DOHH2 (cell line): ENCODE measurements at regions not wholly inside any gene's neighbourhood (a gene's known extent, or its start where the extent isn't known, plus 50 kb on each side); places are given as distances from the start of the nearest gene placed in this dataset.

Source experiments
- EZH2phosphoT487 ChIP-seq: fragments of 200-600 bp; sonication (generic); IDR thresholded peaks from 2 replicates; pipeline ENCODE4 v1.6.1; 2017; ENCODE audit warnings: borderline replicate concordance, mild to moderate bottlenecking, antibody characterized with exemption, low read length, moderate library complexity, mixed read lengths
- TF ChIP-seq, protein P1 (sequence below): fragments of 200-600 bp; sonication (generic); IDR thresholded peaks from one replicate; pipeline ENCODE4 v1.5.1; 2014; ENCODE audit warnings: antibody characterized with exemption, mild to moderate bottlenecking, low read depth, low read length; ENCODE audit not compliant: poor library complexity, severe bottlenecking

DNA sequence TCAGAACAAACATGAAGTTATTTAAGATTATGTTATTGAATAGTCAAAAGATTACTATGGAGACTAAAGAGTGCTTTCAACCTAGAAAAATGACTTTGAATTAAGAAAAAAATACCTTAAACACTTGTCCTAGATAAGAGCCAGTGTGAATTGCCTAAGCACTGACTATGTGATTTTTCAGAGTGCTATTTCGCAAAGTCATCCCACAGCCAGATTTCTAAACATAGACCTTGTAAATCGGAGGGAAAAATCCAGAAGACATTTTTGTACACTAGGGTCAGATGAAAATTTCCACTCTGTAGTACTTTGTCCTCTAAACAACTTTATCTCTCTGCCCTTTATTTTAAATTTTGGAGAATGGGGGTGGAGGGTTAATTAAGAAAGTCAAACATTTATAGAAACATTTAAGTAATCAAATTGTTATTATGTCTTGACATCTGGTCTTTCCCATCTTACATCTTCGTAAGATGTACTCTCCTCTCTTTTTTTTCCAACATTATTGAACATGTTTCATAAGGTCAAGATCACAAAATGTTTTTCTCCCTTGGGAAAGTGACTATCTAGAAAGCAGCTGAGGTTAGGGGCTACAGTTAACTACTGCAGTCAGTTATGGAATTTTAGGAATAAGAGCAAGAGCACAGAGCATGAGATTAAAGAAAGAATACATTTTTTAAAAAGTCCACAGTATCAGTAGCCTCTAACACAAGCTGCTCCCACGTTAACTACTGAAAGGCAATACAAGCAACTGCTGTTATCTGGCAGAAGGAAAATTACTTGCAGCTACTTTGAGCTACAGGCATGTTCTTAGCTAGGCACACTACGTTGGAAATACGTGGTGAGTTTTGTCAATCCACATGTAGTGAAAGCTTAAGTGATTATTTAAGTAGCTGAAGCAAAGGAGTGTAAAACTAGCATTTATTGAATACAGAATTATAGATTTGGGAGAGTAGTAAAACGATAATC, 648.5 kb downstream of the HTR1B start:
- TF ChIP-seq, protein P1, sequence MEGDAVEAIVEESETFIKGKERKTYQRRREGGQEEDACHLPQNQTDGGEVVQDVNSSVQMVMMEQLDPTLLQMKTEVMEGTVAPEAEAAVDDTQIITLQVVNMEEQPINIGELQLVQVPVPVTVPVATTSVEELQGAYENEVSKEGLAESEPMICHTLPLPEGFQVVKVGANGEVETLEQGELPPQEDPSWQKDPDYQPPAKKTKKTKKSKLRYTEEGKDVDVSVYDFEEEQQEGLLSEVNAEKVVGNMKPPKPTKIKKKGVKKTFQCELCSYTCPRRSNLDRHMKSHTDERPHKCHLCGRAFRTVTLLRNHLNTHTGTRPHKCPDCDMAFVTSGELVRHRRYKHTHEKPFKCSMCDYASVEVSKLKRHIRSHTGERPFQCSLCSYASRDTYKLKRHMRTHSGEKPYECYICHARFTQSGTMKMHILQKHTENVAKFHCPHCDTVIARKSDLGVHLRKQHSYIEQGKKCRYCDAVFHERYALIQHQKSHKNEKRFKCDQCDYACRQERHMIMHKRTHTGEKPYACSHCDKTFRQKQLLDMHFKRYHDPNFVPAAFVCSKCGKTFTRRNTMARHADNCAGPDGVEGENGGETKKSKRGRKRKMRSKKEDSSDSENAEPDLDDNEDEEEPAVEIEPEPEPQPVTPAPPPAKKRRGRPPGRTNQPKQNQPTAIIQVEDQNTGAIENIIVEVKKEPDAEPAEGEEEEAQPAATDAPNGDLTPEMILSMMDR = no peak
- no peak for TF ChIP-seq EZH2phosphoT487
